Activated CD4-positive, alpha-beta memory T cell treated with anti-CD3 and anti-CD28 coated beads for 36 hours (primary cell): ENCODE measurements at regions not wholly inside any gene's neighbourhood (a gene's known extent, or its start where the extent isn't known, plus 50 kb on each side); places are given as distances from the start of the nearest gene placed in this dataset.

Source experiments
- CTCF ChIA-PET: fragments of 350-600 bp; sonication (Branson Sonifier 250); formaldehyde crosslinking; loops from one replicate; lab custom pipeline; 2021; ENCODE audit warnings: antibody characterized with exemption, inconsistent platforms; lab: Charles Lee
- POLR2A ChIA-PET: fragments of 350-600 bp; sonication (Branson Sonifier 250); formaldehyde crosslinking; loops from one replicate; lab custom pipeline; 2021; ENCODE audit warnings: antibody characterized with exemption; lab: Charles Lee
- DNase-seq: peaks from one replicate; pipeline ENCODE4 v3.0.0-alpha.2; 2020
- H3K27ac Mint-ChIP-seq: one replicate; pipeline ENCODE4 v1.8.0; 2021; ENCODE audit warnings: mixed read lengths
- H3K27me3 Mint-ChIP-seq: one replicate; pipeline ENCODE4 v1.8.0; 2021; ENCODE audit warnings: mixed read lengths
- H3K36me3 Mint-ChIP-seq: one replicate; pipeline ENCODE4 v1.8.0; 2021; ENCODE audit warnings: mixed read lengths
- H3K4me1 Mint-ChIP-seq: one replicate; pipeline ENCODE4 v1.8.0; 2021; ENCODE audit warnings: low read depth, mixed read lengths
- H3K4me3 Mint-ChIP-seq: one replicate; pipeline ENCODE4 v1.8.0; 2021; ENCODE audit warnings: mild to moderate bottlenecking, mixed read lengths
- H3K9me3 Mint-ChIP-seq: one replicate; pipeline ENCODE4 v1.8.0; 2021; ENCODE audit warnings: mixed read lengths
- intact Hi-C: fragments of 100-400 bp; cut with micrococcal nuclease; formaldehyde crosslinking; loops from one replicate; pipeline ENCODE4 v1.15.1; 2023

- H3K36me3 Mint-ChIP-seq = no peaks in the 10 kb centered on the region
- ChIA-PET CTCF (no interaction called here), POLR2A (no interaction called here)
- no peaks in the 10 kb centered on the region for H3K4me1 Mint-ChIP-seq
- H3K4me3 Mint-ChIP-seq = no peak overlapping the region
- intact Hi-C loops = no loop called here
- no peaks in the 10 kb centered on the region for H3K27me3 Mint-ChIP-seq
- no peak overlapping the region for H3K27ac Mint-ChIP-seq
- DNase-seq = no peak
- H3K9me3 Mint-ChIP-seq = peaks cover 16% of the 10 kb centered on the region
These were observed 955.3 kb downstream of the REEP3 start for GRCh38 chr10:64476506-64476905.

DNA sequence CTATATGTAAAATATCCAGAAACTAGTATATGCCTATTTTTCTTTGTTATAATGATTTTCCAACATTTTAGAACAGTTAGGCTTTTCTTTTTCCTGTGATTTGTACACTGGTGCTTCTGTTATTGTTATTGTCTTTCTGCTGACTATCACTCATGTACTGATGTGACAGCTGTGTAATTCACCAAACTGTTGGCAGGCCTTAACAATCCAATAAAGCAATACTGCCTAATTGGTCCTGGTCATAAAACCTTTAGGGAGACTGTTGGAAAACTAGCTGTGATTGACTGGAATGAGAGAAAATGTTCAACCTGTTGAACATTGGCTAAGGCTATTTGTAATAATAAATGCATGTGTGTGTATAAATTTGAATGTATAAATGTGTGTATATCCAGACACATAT is 956.6 kb downstream of the REEP3 start:
- Mint-ChIP-seq H3K4me3 (no peak overlapping the region), H3K9me3 (peaks cover 15% of the 10 kb centered on the region), H3K27ac (no peak overlapping the region), H3K27me3 (no peaks in the 10 kb centered on the region), H3K4me1 (no peaks in the 10 kb centered on the region), H3K36me3 (no peaks in the 10 kb centered on the region)
- POLR2A ChIA-PET = no interaction called here
- DNase-seq = no peak
- CTCF ChIA-PET = no interaction called here
- intact Hi-C loops = no loop called here

DNA sequence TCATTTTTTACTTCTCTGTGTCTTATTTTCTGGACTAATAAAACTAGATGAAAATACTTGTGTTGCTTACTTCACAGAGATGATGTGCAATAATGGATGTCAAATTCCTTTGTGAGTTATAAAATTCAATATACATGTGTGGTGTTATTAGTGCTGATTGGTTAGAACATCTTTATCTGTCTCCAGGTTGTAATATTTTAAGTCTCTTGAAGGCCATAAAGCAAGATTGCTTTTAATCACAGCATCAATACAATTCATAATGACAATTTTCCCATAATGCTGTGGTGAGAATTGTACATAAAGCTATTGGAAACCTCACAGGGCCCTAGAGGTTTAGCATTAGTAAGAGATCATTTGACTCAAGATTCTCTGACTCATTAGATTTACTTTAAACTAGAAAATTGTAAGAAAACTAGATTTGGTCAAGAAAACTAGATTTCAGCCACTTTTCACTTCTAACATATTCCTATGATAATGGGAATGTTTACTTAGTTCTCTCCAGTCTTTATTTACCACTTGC is 963.7 kb downstream of the REEP3 start:
- intact Hi-C loops = no loop called here
- CTCF ChIA-PET = no interaction called here
- no peak overlapping the region for H3K27ac Mint-ChIP-seq
- H3K4me1 Mint-ChIP-seq = no peaks in the 10 kb centered on the region
- DNase-seq = no peak
- no peaks in the 10 kb centered on the region for H3K36me3 Mint-ChIP-seq
- POLR2A ChIA-PET = no interaction called here
- peaks cover 7% of the 10 kb centered on the region for H3K9me3 Mint-ChIP-seq
- no peaks in the 10 kb centered on the region for H3K27me3 Mint-ChIP-seq
- H3K4me3 Mint-ChIP-seq = no peak overlapping the region

- H3K27me3 Mint-ChIP-seq = no peaks in the 10 kb centered on the region
- no peak overlapping the region for H3K4me3 Mint-ChIP-seq
- ChIA-PET CTCF (no interaction called here), POLR2A (no interaction called here)
- no peak for DNase-seq
- intact Hi-C loops = no loop called here
- H3K27ac Mint-ChIP-seq = no peak overlapping the region
- peaks cover 7% of the 10 kb centered on the region for H3K9me3 Mint-ChIP-seq
- no peaks in the 10 kb centered on the region for H3K4me1 Mint-ChIP-seq
- no peaks in the 10 kb centered on the region for H3K36me3 Mint-ChIP-seq
These were observed 964.9 kb downstream of the REEP3 start for GRCh38 chr10:64486149-64486548.

DNA sequence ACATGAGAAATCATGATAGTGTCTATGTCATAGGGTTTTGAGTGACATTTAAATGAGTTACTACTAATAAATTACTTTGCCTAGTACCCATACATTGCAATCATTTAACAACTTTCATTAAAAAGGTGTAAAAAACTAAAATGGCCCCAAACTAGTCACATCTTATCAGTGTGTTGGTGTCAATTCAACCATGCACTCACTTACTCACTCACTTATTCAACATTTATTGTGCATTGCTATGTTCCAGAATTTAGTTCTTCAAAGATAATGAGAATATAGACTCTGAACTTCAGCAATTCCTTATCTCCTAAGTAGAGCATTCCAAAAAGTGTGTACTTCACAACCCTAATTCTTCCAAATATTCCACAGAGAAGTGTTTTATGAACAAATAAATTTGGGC is 965.7 kb downstream of the REEP3 start:
- intact Hi-C loops = no loop called here
- H3K27me3 Mint-ChIP-seq = no peaks in the 10 kb centered on the region
- no peak for DNase-seq
- CTCF ChIA-PET = no interaction called here
- POLR2A ChIA-PET = no interaction called here
- H3K4me1 Mint-ChIP-seq = no peaks in the 10 kb centered on the region
- peaks cover 11% of the 10 kb centered on the region for H3K9me3 Mint-ChIP-seq
- H3K4me3 Mint-ChIP-seq = no peak overlapping the region
- H3K27ac Mint-ChIP-seq = no peak overlapping the region
- H3K36me3 Mint-ChIP-seq = no peaks in the 10 kb centered on the region

DNA sequence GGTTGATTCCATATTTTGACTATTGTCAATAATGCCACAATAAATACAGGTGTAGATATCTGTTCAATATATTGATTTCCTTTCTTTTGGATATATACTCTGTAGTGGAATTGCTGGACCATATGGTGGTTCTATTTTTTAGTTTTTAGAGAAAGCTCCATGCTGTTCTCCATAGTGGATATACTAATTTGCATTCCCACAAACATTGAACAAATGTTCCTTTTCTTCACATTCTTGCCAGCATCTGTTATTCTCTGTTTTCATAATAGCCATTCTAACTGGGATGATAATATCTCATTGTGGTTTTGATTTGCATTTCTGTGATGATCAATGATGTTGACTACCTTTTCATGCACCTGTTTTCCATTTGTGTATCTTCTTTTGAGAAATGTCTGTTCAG is 973.7 kb downstream of the REEP3 start:
- Mint-ChIP-seq H3K4me1 (no peaks in the 10 kb centered on the region), H3K36me3 (no peaks in the 10 kb centered on the region), H3K27ac (no peak overlapping the region), H3K9me3 (peaks cover 24% of the 10 kb centered on the region), H3K27me3 (no peaks in the 10 kb centered on the region), H3K4me3 (no peak overlapping the region)
- CTCF ChIA-PET = no interaction called here
- intact Hi-C loops = no loop called here
- no peak for DNase-seq
- POLR2A ChIA-PET = no interaction called here

- POLR2A ChIA-PET = no interaction called here
- Mint-ChIP-seq H3K9me3 (peaks cover 19% of the 10 kb centered on the region), H3K27me3 (no peaks in the 10 kb centered on the region), H3K4me1 (no peaks in the 10 kb centered on the region), H3K27ac (no peak overlapping the region), H3K36me3 (no peaks in the 10 kb centered on the region), H3K4me3 (no peak overlapping the region)
- CTCF ChIA-PET = no interaction called here
- no peak for DNase-seq
- intact Hi-C loops = no loop called here
These were observed 976.1 kb downstream of the REEP3 start for GRCh38 chr10:64497306-64497705.

DNA sequence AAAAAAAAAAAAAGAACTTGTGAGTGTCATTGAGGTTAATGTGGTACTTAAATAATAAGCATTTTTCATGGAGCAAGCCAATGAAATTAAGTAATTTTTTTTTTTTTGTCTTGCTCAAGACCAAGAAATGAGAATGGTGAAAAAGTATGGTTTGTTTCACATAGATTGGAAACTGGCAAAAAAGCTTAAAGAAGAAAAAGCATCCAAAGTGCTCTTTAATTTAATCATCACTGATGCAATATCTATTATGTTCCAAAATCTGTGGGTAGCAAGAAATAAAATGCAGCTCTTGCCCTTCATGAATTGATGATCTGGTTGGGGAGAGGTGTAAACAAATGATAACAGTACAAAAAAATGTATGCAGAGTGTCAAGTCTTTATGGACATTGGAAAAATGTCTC is 980.6 kb downstream of the REEP3 start:
- intact Hi-C loops = no loop called here
- Mint-ChIP-seq H3K4me3 (no peak overlapping the region), H3K27me3 (no peaks in the 10 kb centered on the region), H3K36me3 (no peaks in the 10 kb centered on the region), H3K27ac (no peak overlapping the region), H3K4me1 (no peaks in the 10 kb centered on the region), H3K9me3 (peaks cover 6% of the 10 kb centered on the region)
- CTCF ChIA-PET = no interaction called here
- POLR2A ChIA-PET = no interaction called here
- DNase-seq = no peak

- Mint-ChIP-seq H3K36me3 (no peaks in the 10 kb centered on the region), H3K4me1 (no peaks in the 10 kb centered on the region), H3K4me3 (no peak overlapping the region), H3K27me3 (no peaks in the 10 kb centered on the region), H3K9me3 (no peaks in the 10 kb centered on the region), H3K27ac (no peak overlapping the region)
- no peak for DNase-seq
- POLR2A ChIA-PET = no interaction called here
- intact Hi-C loops = no loop called here
- CTCF ChIA-PET = no interaction called here
These were observed 981.7 kb downstream of the REEP3 start for GRCh38 chr10:64502936-64503335.

DNA sequence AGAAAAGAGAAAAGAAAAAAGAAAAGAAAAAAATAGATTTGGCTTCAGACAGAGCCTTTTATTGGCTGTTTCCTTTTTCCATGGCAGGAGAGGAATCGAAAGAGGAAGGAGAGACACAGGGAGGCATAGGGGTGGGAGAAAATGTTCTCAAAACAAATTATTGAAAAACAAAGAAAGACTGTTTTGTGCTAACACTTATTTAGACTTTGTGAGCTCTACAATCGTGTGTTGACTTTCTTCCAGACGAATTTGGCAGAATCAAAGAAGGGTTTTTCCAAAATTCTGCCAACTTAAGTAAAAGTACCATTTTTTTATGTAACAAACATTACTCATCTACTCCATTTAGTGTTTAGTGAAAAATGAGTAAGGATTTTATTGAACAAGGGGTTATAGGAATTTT is 982.2 kb downstream of the REEP3 start:
- H3K9me3 Mint-ChIP-seq = no peaks in the 10 kb centered on the region
- H3K27me3 Mint-ChIP-seq = no peaks in the 10 kb centered on the region
- H3K27ac Mint-ChIP-seq = no peak overlapping the region
- ChIA-PET CTCF (no interaction called here), POLR2A (no interaction called here)
- intact Hi-C loops = no loop called here
- DNase-seq = no peak
- no peaks in the 10 kb centered on the region for H3K36me3 Mint-ChIP-seq
- H3K4me3 Mint-ChIP-seq = no peak overlapping the region
- no peaks in the 10 kb centered on the region for H3K4me1 Mint-ChIP-seq

DNA sequence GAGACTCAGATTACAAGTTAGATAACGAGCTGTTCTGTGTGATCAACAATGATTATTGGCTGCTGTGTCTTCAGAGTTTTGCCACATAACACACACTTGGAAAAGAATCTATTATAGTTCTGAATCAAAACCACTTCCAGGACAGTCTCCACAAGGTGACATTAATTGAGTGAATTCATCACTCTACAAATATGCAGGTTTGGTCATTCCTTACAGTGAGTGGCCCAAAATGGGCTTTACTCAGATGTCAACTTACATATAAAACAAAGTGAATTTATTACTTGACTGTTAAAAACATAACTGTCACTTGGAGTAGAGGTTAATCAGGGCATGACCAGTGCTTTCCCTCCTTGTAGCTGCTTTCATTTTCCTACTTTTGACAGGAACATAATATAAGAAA is 984.3 kb downstream of the REEP3 start:
- Mint-ChIP-seq H3K4me1 (no peaks in the 10 kb centered on the region), H3K27me3 (no peaks in the 10 kb centered on the region), H3K27ac (no peak overlapping the region), H3K36me3 (no peaks in the 10 kb centered on the region), H3K4me3 (no peak overlapping the region), H3K9me3 (no peaks in the 10 kb centered on the region)
- ChIA-PET CTCF (no interaction called here), POLR2A (no interaction called here)
- DNase-seq = no peak
- intact Hi-C loops = no loop called here

DNA sequence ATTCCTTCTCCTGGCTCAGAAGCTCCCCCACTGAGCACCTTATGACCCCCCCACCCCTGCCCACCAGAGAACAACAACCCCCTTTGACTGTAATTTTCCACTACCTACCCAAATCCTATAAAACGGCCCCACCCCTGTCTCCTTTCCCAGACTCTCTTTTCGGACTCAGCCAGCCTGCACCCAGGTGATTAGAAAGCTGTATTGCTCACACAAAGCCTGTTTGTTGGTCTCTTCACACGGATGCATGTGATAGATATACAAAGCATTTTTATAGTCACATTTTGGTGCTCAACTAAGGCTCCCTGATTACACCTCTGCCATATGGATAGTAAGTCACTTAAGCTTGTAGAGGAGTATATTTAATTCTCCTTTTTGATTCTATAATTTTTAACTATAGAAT is 985.8 kb downstream of the REEP3 start:
- intact Hi-C loops = no loop called here
- no peak for DNase-seq
- Mint-ChIP-seq H3K27me3 (no peaks in the 10 kb centered on the region), H3K9me3 (no peaks in the 10 kb centered on the region), H3K4me1 (no peaks in the 10 kb centered on the region), H3K27ac (no peak overlapping the region), H3K4me3 (no peak overlapping the region), H3K36me3 (no peaks in the 10 kb centered on the region)
- CTCF ChIA-PET = no interaction called here
- POLR2A ChIA-PET = no interaction called here

GRCh38 chr10:64507651-64508028 is 986.4 kb downstream of the REEP3 start:
- H3K4me1 Mint-ChIP-seq = no peaks in the 10 kb centered on the region
- no peak overlapping the region for H3K4me3 Mint-ChIP-seq
- no peaks in the 10 kb centered on the region for H3K9me3 Mint-ChIP-seq
- H3K36me3 Mint-ChIP-seq = no peaks in the 10 kb centered on the region
- DNase-seq = no peak
- no peak overlapping the region for H3K27ac Mint-ChIP-seq
- intact Hi-C loops = no loop called here
- POLR2A ChIA-PET = no interaction called here
- H3K27me3 Mint-ChIP-seq = no peaks in the 10 kb centered on the region
- CTCF ChIA-PET = no interaction called here
